GM23248 (cell line): ENCODE measurements at regions not wholly inside any gene's neighbourhood (a gene's known extent, or its start where the extent isn't known, plus 50 kb on each side); places are given as distances from the start of the nearest gene placed in this dataset.

Experiments
- EZH2 ChIP-seq: fragments of 200-600 bp; sonication (generic); IDR thresholded peaks from 2 replicates; pipeline ENCODE4 v1.6.1; 2018; ENCODE audit warnings: antibody characterized with exemption, mild to moderate bottlenecking; ENCODE audit not compliant: insufficient read depth, poor library complexity, severe bottlenecking
- EZH2phosphoT487 ChIP-seq: fragments of 200-600 bp; sonication (generic); IDR thresholded peaks from 2 replicates; pipeline ENCODE4 v1.6.1; 2018; ENCODE audit warnings: antibody characterized with exemption, moderate library complexity, mild to moderate bottlenecking, low read depth; ENCODE audit not compliant: insufficient read depth

- no peak for TF ChIP-seq EZH2
- no peak for TF ChIP-seq EZH2phosphoT487
Observed at GRCh38 chr15:47312161-47312560, 405.1 kb upstream of the SEMA6D start.
